ENCODE measurements at regions not wholly inside any gene's neighbourhood (a gene's known extent, or its start where the extent isn't known, plus 50 kb on each side); places are given as distances from the start of the nearest gene placed in this dataset.

DNA sequence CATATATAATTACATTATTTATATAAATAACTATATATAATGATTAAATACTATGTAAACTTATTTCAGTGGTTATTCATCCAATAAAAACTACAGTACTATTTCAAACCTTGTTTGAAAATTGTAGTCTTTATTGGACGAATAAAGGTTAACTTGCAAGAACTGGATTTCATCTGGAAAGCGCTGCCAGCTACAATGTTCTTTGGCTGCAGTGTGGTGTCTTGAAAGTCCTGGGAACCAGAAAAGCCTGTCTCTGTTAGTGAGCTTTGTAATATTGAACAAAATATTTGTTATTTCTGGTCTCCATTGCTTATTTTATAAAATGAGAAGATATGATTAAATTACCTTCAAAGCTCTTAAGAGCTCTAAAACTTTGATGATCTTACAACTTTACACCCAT, 763.6 kb downstream of the ADGRL2 start (continued):
- no peak for TF ChIP-seq GABPB1 (CRISPR knock-in tag; IDR thresholded peaks at IDR 0.05)
- TF ChIP-seq IRF2 (CRISPR knock-in tag; IDR thresholded peaks at IDR 0.05; ENCODE audit: borderline replicate concordance, low read depth): no peak
- TF ChIP-seq, protein P1, sequence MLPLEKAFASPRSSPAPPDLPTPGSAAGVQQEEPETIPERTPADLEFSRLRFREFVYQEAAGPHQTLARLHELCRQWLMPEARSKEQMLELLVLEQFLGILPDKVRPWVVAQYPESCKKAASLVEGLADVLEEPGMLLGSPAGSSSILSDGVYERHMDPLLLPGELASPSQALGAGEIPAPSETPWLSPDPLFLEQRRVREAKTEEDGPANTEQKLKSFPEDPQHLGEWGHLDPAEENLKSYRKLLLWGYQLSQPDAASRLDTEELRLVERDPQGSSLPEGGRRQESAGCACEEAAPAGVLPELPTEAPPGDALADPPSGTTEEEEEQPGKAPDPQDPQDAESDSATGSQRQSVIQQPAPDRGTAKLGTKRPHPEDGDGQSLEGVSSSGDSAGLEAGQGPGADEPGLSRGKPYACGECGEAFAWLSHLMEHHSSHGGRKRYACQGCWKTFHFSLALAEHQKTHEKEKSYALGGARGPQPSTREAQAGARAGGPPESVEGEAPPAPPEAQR (CRISPR knock-in tag; IDR thresholded peaks at IDR 0.05): no peak
- TF ChIP-seq CREB1 (CRISPR knock-in tag; IDR thresholded peaks at IDR 0.05): no peak
- TF ChIP-seq, protein P2, sequence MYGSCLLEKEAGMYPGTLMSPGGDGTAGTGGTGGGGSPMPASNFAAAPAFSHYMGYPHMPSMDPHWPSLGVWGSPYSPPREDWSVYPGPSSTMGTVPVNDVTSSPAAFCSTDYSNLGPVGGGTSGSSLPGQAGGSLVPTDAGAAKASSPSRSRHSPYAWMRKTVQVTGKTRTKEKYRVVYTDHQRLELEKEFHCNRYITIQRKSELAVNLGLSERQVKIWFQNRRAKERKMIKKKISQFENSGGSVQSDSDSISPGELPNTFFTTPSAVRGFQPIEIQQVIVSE (CRISPR knock-in tag; IDR thresholded peaks at IDR 0.05; ENCODE audit: borderline replicate concordance): no peak
- TF ChIP-seq HMGA2 (CRISPR knock-in tag; IDR thresholded peaks at IDR 0.05): no peak
- TF ChIP-seq JUN (CRISPR knock-in tag; IDR thresholded peaks at IDR 0.05): no peak
- no peak for TF ChIP-seq MYBL2 (CRISPR knock-in tag; IDR thresholded peaks at IDR 0.05)
- no peak for TF ChIP-seq FOXJ3 (CRISPR knock-in tag; IDR thresholded peaks at IDR 0.05; ENCODE audit: borderline replicate concordance)

DNA sequence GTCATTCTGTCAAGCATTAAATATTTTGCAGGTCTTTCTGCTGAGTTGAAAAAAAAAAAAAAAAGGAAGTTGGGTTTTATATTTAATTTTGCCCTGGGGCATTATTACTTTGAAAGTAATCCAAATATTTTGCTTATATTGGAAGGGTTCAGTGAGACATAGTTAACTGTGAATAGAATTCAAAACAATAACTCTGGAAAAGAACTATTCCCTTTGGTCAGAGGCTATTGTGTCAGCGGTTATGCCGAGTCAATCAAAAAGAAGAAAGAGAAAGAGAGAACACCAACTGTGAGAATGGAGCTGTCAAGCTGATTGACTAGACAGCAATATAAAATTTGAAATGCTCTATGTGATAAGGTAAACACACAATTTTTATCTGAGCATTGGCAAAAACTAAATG, 761.7 kb downstream of the ADGRL2 start:
- POLR2A ChIA-PET: no interaction called here
- no peak for ATAC-seq
- Mint-ChIP-seq H3K36me3 (no peaks in the 10 kb centered on the region), H3K9me3 (no peaks in the 10 kb centered on the region), H3K4me1 (peaks cover 20% of the 10 kb centered on the region), H3K4me3 (no peak overlapping the region), H3K27me3 (ENCODE audit: low read depth) (no peaks in the 10 kb centered on the region), H3K27ac (no peak overlapping the region)
- DNase-seq (ENCODE audit: low spot score): no peak
- CTCF ChIA-PET: no interaction called here
- TF ChIP-seq, protein P3, sequence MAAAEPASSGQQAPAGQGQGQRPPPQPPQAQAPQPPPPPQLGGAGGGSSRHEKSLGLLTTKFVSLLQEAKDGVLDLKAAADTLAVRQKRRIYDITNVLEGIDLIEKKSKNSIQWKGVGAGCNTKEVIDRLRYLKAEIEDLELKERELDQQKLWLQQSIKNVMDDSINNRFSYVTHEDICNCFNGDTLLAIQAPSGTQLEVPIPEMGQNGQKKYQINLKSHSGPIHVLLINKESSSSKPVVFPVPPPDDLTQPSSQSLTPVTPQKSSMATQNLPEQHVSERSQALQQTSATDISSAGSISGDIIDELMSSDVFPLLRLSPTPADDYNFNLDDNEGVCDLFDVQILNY (CRISPR knock-in tag; IDR thresholded peaks at IDR 0.05): no peak
- TF ChIP-seq OVOL2 (CRISPR knock-in tag; IDR thresholded peaks at IDR 0.05; ENCODE audit: borderline replicate concordance) (no peak), ZNF219 (CRISPR knock-in tag; IDR thresholded peaks at IDR 0.05; ENCODE audit: borderline replicate concordance) (no peak), TP53 (CRISPR knock-in tag; IDR thresholded peaks at IDR 0.05) (no peak), PRRX2 (CRISPR knock-in tag; IDR thresholded peaks at IDR 0.05) (no peak), EMX1 (CRISPR knock-in tag; IDR thresholded peaks at IDR 0.05) (no peak)
- TF ChIP-seq, protein P4, sequence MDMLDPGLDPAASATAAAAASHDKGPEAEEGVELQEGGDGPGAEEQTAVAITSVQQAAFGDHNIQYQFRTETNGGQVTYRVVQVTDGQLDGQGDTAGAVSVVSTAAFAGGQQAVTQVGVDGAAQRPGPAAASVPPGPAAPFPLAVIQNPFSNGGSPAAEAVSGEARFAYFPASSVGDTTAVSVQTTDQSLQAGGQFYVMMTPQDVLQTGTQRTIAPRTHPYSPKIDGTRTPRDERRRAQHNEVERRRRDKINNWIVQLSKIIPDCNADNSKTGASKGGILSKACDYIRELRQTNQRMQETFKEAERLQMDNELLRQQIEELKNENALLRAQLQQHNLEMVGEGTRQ (CRISPR knock-in tag; IDR thresholded peaks at IDR 0.05): no peak
- TF ChIP-seq, protein P5, sequence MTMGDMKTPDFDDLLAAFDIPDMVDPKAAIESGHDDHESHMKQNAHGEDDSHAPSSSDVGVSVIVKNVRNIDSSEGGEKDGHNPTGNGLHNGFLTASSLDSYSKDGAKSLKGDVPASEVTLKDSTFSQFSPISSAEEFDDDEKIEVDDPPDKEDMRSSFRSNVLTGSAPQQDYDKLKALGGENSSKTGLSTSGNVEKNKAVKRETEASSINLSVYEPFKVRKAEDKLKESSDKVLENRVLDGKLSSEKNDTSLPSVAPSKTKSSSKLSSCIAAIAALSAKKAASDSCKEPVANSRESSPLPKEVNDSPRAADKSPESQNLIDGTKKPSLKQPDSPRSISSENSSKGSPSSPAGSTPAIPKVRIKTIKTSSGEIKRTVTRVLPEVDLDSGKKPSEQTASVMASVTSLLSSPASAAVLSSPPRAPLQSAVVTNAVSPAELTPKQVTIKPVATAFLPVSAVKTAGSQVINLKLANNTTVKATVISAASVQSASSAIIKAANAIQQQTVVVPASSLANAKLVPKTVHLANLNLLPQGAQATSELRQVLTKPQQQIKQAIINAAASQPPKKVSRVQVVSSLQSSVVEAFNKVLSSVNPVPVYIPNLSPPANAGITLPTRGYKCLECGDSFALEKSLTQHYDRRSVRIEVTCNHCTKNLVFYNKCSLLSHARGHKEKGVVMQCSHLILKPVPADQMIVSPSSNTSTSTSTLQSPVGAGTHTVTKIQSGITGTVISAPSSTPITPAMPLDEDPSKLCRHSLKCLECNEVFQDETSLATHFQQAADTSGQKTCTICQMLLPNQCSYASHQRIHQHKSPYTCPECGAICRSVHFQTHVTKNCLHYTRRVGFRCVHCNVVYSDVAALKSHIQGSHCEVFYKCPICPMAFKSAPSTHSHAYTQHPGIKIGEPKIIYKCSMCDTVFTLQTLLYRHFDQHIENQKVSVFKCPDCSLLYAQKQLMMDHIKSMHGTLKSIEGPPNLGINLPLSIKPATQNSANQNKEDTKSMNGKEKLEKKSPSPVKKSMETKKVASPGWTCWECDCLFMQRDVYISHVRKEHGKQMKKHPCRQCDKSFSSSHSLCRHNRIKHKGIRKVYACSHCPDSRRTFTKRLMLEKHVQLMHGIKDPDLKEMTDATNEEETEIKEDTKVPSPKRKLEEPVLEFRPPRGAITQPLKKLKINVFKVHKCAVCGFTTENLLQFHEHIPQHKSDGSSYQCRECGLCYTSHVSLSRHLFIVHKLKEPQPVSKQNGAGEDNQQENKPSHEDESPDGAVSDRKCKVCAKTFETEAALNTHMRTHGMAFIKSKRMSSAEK (CRISPR knock-in tag; IDR thresholded peaks at IDR 0.05; ENCODE audit: borderline replicate concordance): no peak
- TF ChIP-seq, protein P6, sequence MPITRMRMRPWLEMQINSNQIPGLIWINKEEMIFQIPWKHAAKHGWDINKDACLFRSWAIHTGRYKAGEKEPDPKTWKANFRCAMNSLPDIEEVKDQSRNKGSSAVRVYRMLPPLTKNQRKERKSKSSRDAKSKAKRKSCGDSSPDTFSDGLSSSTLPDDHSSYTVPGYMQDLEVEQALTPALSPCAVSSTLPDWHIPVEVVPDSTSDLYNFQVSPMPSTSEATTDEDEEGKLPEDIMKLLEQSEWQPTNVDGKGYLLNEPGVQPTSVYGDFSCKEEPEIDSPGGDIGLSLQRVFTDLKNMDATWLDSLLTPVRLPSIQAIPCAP (CRISPR knock-in tag; IDR thresholded peaks at IDR 0.05): no peak
- TF ChIP-seq, protein P7, sequence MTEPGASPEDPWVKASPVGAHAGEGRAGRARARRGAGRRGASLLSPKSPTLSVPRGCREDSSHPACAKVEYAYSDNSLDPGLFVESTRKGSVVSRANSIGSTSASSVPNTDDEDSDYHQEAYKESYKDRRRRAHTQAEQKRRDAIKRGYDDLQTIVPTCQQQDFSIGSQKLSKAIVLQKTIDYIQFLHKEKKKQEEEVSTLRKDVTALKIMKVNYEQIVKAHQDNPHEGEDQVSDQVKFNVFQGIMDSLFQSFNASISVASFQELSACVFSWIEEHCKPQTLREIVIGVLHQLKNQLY (CRISPR knock-in tag; IDR thresholded peaks at IDR 0.05): no peak
- TF ChIP-seq, protein P8, sequence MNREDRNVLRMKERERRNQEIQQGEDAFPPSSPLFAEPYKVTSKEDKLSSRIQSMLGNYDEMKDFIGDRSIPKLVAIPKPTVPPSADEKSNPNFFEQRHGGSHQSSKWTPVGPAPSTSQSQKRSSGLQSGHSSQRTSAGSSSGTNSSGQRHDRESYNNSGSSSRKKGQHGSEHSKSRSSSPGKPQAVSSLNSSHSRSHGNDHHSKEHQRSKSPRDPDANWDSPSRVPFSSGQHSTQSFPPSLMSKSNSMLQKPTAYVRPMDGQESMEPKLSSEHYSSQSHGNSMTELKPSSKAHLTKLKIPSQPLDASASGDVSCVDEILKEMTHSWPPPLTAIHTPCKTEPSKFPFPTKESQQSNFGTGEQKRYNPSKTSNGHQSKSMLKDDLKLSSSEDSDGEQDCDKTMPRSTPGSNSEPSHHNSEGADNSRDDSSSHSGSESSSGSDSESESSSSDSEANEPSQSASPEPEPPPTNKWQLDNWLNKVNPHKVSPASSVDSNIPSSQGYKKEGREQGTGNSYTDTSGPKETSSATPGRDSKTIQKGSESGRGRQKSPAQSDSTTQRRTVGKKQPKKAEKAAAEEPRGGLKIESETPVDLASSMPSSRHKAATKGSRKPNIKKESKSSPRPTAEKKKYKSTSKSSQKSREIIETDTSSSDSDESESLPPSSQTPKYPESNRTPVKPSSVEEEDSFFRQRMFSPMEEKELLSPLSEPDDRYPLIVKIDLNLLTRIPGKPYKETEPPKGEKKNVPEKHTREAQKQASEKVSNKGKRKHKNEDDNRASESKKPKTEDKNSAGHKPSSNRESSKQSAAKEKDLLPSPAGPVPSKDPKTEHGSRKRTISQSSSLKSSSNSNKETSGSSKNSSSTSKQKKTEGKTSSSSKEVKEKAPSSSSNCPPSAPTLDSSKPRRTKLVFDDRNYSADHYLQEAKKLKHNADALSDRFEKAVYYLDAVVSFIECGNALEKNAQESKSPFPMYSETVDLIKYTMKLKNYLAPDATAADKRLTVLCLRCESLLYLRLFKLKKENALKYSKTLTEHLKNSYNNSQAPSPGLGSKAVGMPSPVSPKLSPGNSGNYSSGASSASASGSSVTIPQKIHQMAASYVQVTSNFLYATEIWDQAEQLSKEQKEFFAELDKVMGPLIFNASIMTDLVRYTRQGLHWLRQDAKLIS (CRISPR knock-in tag; IDR thresholded peaks at IDR 0.05; ENCODE audit: borderline replicate concordance): no peak
- TF ChIP-seq, protein P9, sequence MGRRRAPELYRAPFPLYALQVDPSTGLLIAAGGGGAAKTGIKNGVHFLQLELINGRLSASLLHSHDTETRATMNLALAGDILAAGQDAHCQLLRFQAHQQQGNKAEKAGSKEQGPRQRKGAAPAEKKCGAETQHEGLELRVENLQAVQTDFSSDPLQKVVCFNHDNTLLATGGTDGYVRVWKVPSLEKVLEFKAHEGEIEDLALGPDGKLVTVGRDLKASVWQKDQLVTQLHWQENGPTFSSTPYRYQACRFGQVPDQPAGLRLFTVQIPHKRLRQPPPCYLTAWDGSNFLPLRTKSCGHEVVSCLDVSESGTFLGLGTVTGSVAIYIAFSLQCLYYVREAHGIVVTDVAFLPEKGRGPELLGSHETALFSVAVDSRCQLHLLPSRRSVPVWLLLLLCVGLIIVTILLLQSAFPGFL (CRISPR knock-in tag; IDR thresholded peaks at IDR 0.05; ENCODE audit: borderline replicate concordance): no peak
